ENCODE measurements at regions not wholly inside any gene's neighbourhood (a gene's known extent, or its start where the extent isn't known, plus 50 kb on each side); places are given as distances from the start of the nearest gene placed in this dataset.

DNA sequence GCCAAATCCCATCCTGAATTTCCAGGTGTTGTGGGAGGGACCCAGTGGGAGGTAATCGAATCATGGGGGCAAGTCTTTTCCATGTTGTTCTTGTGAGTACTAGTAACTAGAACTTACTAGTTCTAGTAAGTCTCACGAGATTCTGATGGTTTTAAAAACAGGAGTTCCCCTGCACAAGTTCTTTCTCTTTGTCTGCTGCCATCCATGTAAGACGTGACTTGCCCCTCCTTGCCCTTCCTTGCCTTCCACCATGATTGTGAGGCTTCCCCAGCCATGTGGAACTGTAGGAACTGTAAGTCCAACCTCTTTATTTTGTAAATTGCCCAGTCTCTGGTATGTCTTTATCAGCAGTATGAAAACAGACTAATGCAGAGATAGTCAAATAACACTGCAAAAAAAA is 122.7 kb upstream of the BEND6 start:
- TF ChIP-seq CTCF (IDR thresholded peaks at IDR 0.05) (no peak), POLR2A (IDR thresholded peaks at IDR 0.05) (no peak), POLR2AphosphoS5 (IDR thresholded peaks at IDR 0.05) (no peak)
